ENCODE measurements at regions not wholly inside any gene's neighbourhood (a gene's known extent, or its start where the extent isn't known, plus 50 kb on each side); places are given as distances from the start of the nearest gene placed in this dataset.

DNA sequence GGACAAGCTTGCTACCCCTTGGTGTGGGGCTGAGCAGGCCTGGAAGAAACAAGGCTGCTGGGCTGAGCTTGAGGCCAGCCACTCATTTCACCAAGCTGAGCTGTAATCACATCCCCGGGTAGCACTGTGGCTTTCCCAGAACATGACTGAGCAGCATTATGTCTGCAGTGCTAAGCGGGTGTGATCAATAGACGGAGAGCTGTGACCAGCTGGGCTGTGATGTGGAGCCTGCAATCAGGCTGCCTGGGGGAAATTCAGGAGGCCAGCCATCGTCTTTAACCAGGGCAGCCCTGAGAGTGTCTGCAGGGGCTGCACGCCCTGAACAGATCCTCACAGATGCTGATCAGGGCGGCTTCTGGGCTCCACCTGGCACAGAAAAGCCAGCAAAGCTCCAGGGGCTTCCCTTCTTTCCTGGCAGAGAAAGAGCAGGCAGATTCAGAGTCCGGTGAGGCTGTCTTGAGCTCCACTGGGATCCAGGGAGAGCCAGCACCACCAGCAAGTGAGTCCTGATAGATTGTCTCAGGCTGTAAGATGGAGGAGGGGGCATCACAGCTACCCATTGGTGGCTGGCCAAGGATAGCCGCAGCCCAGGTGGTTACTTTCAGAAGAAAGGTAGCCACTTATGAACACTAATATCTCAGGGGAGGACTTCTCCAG, 165.9 kb downstream of the NRN1 start:
- Mint-ChIP-seq H3K36me3 (peaks cover 3% of the 10 kb centered on the region; the same call in 1 of the 2 replicates), H3K4me1 (no peaks in the 10 kb centered on the region), H3K27ac (no peak overlapping the region), H3K27me3 (ENCODE audit: low read depth) (peaks cover 81% of the 10 kb centered on the region), H3K9me3 (peaks cover 15% of the 10 kb centered on the region), H3K4me3 (no peak overlapping the region)
- ATAC-seq (no peak), DNase-seq (ENCODE audit: low spot score) (no peak)
- POLR2A ChIA-PET: no interaction called here
- no peak for TF ChIP-seq GABPB1 (CRISPR knock-in tag; IDR thresholded peaks at IDR 0.05)
- no peak for TF ChIP-seq CTCF (IDR thresholded peaks at IDR 0.05)
- no peak for TF ChIP-seq ETV6 (CRISPR knock-in tag; IDR thresholded peaks at IDR 0.05)
- TF ChIP-seq, protein P1, sequence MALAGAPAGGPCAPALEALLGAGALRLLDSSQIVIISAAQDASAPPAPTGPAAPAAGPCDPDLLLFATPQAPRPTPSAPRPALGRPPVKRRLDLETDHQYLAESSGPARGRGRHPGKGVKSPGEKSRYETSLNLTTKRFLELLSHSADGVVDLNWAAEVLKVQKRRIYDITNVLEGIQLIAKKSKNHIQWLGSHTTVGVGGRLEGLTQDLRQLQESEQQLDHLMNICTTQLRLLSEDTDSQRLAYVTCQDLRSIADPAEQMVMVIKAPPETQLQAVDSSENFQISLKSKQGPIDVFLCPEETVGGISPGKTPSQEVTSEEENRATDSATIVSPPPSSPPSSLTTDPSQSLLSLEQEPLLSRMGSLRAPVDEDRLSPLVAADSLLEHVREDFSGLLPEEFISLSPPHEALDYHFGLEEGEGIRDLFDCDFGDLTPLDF (CRISPR knock-in tag; IDR thresholded peaks at IDR 0.05): no peak
- no peak for TF ChIP-seq HMGXB4 (CRISPR knock-in tag; IDR thresholded peaks at IDR 0.05)
- TF ChIP-seq, protein P2, sequence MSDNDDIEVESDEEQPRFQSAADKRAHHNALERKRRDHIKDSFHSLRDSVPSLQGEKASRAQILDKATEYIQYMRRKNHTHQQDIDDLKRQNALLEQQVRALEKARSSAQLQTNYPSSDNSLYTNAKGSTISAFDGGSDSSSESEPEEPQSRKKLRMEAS (CRISPR knock-in tag; IDR thresholded peaks at IDR 0.05): no peak
- TF ChIP-seq RELA (CRISPR knock-in tag; IDR thresholded peaks at IDR 0.05; ENCODE audit: borderline replicate concordance): no peak
- no peak for TF ChIP-seq TEAD1 (CRISPR knock-in tag; IDR thresholded peaks at IDR 0.05)
- TF ChIP-seq ZBTB21 (CRISPR knock-in tag; IDR thresholded peaks at IDR 0.05; ENCODE audit: borderline replicate concordance): no peak
- TF ChIP-seq ATF1 (CRISPR knock-in tag; IDR thresholded peaks at IDR 0.05): no peak
- no peak for TF ChIP-seq JAZF1 (CRISPR knock-in tag; IDR thresholded peaks at IDR 0.05)
- no peak for TF ChIP-seq ZNF423 (CRISPR knock-in tag; IDR thresholded peaks at IDR 0.05)
- TF ChIP-seq ZNF396 (CRISPR knock-in tag; IDR thresholded peaks at IDR 0.05; ENCODE audit: borderline replicate concordance): no peak
- no peak for TF ChIP-seq MXD4 (CRISPR knock-in tag; IDR thresholded peaks at IDR 0.05; ENCODE audit: borderline replicate concordance)
- TF ChIP-seq TCF7 (CRISPR knock-in tag; IDR thresholded peaks at IDR 0.05; ENCODE audit: low read depth): no peak
- TF ChIP-seq NFYB (CRISPR knock-in tag; conservative IDR thresholded peaks at IDR 0.05; ENCODE audit: low read depth): no peak
- TF ChIP-seq, protein P3, sequence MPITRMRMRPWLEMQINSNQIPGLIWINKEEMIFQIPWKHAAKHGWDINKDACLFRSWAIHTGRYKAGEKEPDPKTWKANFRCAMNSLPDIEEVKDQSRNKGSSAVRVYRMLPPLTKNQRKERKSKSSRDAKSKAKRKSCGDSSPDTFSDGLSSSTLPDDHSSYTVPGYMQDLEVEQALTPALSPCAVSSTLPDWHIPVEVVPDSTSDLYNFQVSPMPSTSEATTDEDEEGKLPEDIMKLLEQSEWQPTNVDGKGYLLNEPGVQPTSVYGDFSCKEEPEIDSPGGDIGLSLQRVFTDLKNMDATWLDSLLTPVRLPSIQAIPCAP (CRISPR knock-in tag; IDR thresholded peaks at IDR 0.05): no peak
- no peak for TF ChIP-seq USF1 (CRISPR knock-in tag; IDR thresholded peaks at IDR 0.05)
- no peak for TF ChIP-seq E2F5 (CRISPR knock-in tag; IDR thresholded peaks at IDR 0.05)
- CTCF ChIA-PET: no interaction called here

Measured in WTC11 (cell line).